ENCODE measurements at regions not wholly inside any gene's neighbourhood (a gene's known extent, or its start where the extent isn't known, plus 50 kb on each side); places are given as distances from the start of the nearest gene placed in this dataset.

DNA sequence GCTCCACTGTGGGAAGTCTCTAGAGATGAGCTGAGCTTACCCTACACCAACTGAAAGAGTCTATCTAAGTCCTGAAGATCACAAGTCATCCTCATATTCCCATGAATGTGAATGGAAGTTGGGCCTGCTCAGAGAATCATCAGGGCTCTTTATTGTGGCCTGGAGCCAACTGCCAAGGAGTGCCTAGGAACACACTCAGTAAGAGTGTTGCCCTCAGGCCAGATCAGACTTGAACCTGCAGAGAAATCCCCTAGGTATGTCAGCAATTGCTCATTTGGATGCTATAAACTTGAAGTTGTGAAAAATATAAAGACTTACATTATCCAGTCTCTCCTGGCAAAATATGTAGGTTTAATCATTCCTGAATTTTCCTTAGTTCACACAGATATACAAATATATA is 1070.2 kb downstream of the EFNB2 start:
- ATAC-seq (replicated peaks), result no peak
- H3K27ac Mint-ChIP-seq, result no peak overlapping the region

DNA sequence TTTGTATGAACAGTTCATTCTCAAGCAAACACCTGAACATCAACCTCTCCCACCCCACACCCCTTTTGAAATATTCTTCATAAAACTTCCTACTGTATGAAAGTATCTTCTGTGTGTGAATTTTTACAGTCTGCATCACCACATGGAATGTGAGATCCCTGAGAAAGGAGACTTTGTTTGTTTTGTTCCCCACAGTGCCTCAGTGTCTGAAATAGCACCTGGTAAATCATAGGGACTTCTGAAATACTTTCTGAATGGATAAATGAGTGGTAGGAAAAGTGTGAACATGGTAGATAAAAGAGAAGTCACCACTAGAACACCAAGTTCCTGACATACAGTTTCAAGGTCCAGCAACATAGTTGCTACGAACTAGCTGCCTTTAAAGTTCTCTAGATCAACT is 1071.2 kb downstream of the EFNB2 start:
- no peaks in the 10 kb centered on the region for H3K27me3 Mint-ChIP-seq
- no peaks in the 10 kb centered on the region for H3K9me3 Mint-ChIP-seq
- H3K4me3 Mint-ChIP-seq, result no peak overlapping the region
- H3K4me1 Mint-ChIP-seq, result no peaks in the 10 kb centered on the region
- ATAC-seq (replicated peaks) (no peak), DNase-seq (no peak)
- no peaks in the 10 kb centered on the region for H3K36me3 Mint-ChIP-seq
- H3K27ac Mint-ChIP-seq, result no peak overlapping the region

More for the DNA sequence above, 1070.2 kb downstream of the EFNB2 start:
- H3K9me3 Mint-ChIP-seq, result no peaks in the 10 kb centered on the region
- H3K36me3 Mint-ChIP-seq, result no peaks in the 10 kb centered on the region
- H3K4me3 Mint-ChIP-seq, result no peak overlapping the region
- no peaks in the 10 kb centered on the region for H3K4me1 Mint-ChIP-seq
- no peak for DNase-seq
- no peaks in the 10 kb centered on the region for H3K27me3 Mint-ChIP-seq

GRCh38 chr13:105463011-105463501 is 1072.4 kb downstream of the EFNB2 start:
- no peak overlapping the region for H3K4me3 Mint-ChIP-seq
- no peaks in the 10 kb centered on the region for H3K4me1 Mint-ChIP-seq
- no peaks in the 10 kb centered on the region for H3K36me3 Mint-ChIP-seq
- ATAC-seq (replicated peaks) (no peak), DNase-seq (no peak)
- H3K9me3 Mint-ChIP-seq, result no peaks in the 10 kb centered on the region
- H3K27ac Mint-ChIP-seq, result no peak overlapping the region
- H3K27me3 Mint-ChIP-seq, result no peaks in the 10 kb centered on the region

- Mint-ChIP-seq H3K9me3 (no peaks in the 10 kb centered on the region), H3K4me3 (no peak overlapping the region), H3K36me3 (no peaks in the 10 kb centered on the region), H3K27ac (no peak overlapping the region), H3K27me3 (no peaks in the 10 kb centered on the region), H3K4me1 (no peaks in the 10 kb centered on the region)
- DNase-seq (no peak), ATAC-seq (replicated peaks) (no peak)
These were observed 1073.4 kb downstream of the EFNB2 start for GRCh38 chr13:105462098-105462497.

GRCh38 chr13:105452895-105453294 is 1082.6 kb downstream of the EFNB2 start:
- Mint-ChIP-seq H3K27ac (no peak overlapping the region), H3K36me3 (no peaks in the 10 kb centered on the region), H3K27me3 (no peaks in the 10 kb centered on the region), H3K9me3 (peaks cover 3% of the 10 kb centered on the region in 2 donors), H3K4me1 (no peaks in the 10 kb centered on the region), H3K4me3 (no peak overlapping the region)
- DNase-seq (no peak), ATAC-seq (replicated peaks) (no peak)

- H3K27ac Mint-ChIP-seq, result no peak overlapping the region
- no peaks in the 10 kb centered on the region for H3K27me3 Mint-ChIP-seq
- DNase-seq (no peak), ATAC-seq (replicated peaks) (no peak)
- H3K9me3 Mint-ChIP-seq, result peaks cover 3% of the 10 kb centered on the region in 2 donors
- no peaks in the 10 kb centered on the region for H3K36me3 Mint-ChIP-seq
- H3K4me3 Mint-ChIP-seq, result no peak overlapping the region
- H3K4me1 Mint-ChIP-seq, result peaks cover 0 to 4% of the 10 kb centered on the region in 2 donors
These were observed 1084.7 kb downstream of the EFNB2 start for GRCh38 chr13:105450784-105451183.

DNA sequence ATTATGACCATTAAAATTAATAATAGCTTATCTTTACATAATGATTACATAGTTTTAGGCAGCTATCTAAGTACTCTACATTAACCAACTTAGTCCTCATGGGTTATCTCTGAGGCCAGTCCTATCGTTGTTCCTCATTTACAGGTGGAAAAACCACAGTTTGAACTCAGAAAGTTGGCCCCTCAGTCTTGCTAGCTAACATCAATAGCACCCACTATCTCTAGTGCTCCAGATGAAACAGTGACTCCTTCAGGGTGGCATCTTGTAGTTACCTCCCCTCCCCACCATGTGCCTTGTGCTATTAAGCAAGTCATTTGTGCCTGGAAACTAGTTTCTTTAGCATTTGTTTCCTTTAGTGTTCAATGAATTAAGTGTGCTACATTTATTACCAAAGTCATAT is 1086.7 kb downstream of the EFNB2 start:
- Mint-ChIP-seq H3K27me3 (no peaks in the 10 kb centered on the region), H3K36me3 (no peaks in the 10 kb centered on the region), H3K4me3 (no peak overlapping the region), H3K9me3 (peaks cover 0 to 3% of the 10 kb centered on the region in 2 donors), H3K27ac (no peak overlapping the region), H3K4me1 (peaks cover 1 to 7% of the 10 kb centered on the region in 2 donors)
- DNase-seq (no peak), ATAC-seq (replicated peaks) (no peak)

GRCh38 chr13:105446197-105446596 is 1089.3 kb downstream of the EFNB2 start:
- Mint-ChIP-seq H3K4me1 (peaks cover 1 to 7% of the 10 kb centered on the region in 2 donors), H3K27me3 (no peaks in the 10 kb centered on the region), H3K9me3 (no peaks in the 10 kb centered on the region), H3K36me3 (no peaks in the 10 kb centered on the region), H3K27ac (no peak overlapping the region), H3K4me3 (no peak overlapping the region)
- DNase-seq (no peak), ATAC-seq (replicated peaks) (no peak)

GRCh38 chr13:105445796-105446195 is 1089.7 kb downstream of the EFNB2 start:
- DNase-seq (no peak), ATAC-seq (replicated peaks) (no peak)
- H3K4me1 Mint-ChIP-seq, result peaks cover 1 to 7% of the 10 kb centered on the region in 2 donors
- no peak overlapping the region for H3K4me3 Mint-ChIP-seq
- no peak overlapping the region for H3K27ac Mint-ChIP-seq
- H3K36me3 Mint-ChIP-seq, result no peaks in the 10 kb centered on the region
- H3K9me3 Mint-ChIP-seq, result no peaks in the 10 kb centered on the region
- H3K27me3 Mint-ChIP-seq, result no peaks in the 10 kb centered on the region

GRCh38 chr13:105442949-105443699 is 1092.3 kb downstream of the EFNB2 start:
- Mint-ChIP-seq H3K4me3 (no peak overlapping the region), H3K27me3 (no peaks in the 10 kb centered on the region), H3K4me1 (peaks cover 1 to 7% of the 10 kb centered on the region in 2 donors), H3K36me3 (no peaks in the 10 kb centered on the region), H3K9me3 (no peaks in the 10 kb centered on the region), H3K27ac (no peak overlapping the region)
- ATAC-seq (replicated peaks), result no peak
- DNase-seq, result no peak

DNA sequence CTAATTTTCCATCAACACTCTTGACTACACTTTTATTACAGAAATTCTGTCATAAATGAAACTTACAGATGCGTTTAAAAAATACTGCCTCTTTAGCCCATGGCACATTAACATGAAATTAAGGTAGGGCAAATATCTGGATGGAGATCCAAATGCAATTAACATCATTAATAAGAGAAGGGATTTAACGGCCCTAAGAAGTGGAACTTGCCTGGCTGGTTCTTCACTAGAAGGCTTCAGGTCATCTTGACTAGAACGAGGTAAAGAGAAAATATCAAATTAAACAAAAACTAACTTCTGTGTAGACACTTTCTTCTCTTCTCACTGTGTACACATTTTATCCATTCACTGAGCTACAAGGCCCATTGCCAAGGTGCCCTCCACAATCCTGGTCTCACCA is 1093.4 kb downstream of the EFNB2 start:
- H3K27me3 Mint-ChIP-seq, result no peaks in the 10 kb centered on the region
- peaks cover 1 to 7% of the 10 kb centered on the region in 2 donors for H3K4me1 Mint-ChIP-seq
- no peak overlapping the region for H3K27ac Mint-ChIP-seq
- no peaks in the 10 kb centered on the region for H3K9me3 Mint-ChIP-seq
- H3K36me3 Mint-ChIP-seq, result no peaks in the 10 kb centered on the region
- ATAC-seq (replicated peaks) (no peak), DNase-seq (no peak)
- H3K4me3 Mint-ChIP-seq, result no peak overlapping the region

- Mint-ChIP-seq H3K9me3 (no peaks in the 10 kb centered on the region), H3K36me3 (no peaks in the 10 kb centered on the region), H3K4me3 (no peak overlapping the region), H3K27me3 (no peaks in the 10 kb centered on the region), H3K27ac (no peak overlapping the region), H3K4me1 (peaks cover 1 to 7% of the 10 kb centered on the region in 2 donors)
- ATAC-seq (replicated peaks) (no peak), DNase-seq (no peak)
These were observed 1094.3 kb downstream of the EFNB2 start for GRCh38 chr13:105441051-105441750.

DNA sequence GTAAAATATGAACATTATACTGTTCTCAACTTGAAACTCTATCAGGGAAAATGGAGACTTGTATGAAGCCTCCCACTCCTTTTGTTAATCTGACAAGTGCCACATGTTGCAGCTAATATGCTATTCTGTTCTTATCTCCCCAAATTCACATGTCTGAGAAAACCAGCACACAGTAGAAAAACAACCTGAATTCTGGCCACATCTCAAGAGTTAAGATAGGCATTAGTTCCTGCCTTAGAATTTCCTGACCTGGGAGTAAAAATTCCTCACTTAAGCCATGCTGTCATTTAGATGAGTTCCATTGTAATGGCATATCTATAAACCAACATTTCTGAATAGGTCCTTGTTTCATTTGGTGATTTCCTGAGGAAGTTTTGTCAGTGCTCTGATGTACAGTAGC is 1098.5 kb downstream of the EFNB2 start:
- Mint-ChIP-seq H3K27me3 (no peaks in the 10 kb centered on the region), H3K27ac (no peak overlapping the region), H3K4me1 (no peaks in the 10 kb centered on the region), H3K36me3 (no peaks in the 10 kb centered on the region), H3K4me3 (no peak overlapping the region), H3K9me3 (no peaks in the 10 kb centered on the region)
- ATAC-seq (replicated peaks) (no peak), DNase-seq (no peak)

DNA sequence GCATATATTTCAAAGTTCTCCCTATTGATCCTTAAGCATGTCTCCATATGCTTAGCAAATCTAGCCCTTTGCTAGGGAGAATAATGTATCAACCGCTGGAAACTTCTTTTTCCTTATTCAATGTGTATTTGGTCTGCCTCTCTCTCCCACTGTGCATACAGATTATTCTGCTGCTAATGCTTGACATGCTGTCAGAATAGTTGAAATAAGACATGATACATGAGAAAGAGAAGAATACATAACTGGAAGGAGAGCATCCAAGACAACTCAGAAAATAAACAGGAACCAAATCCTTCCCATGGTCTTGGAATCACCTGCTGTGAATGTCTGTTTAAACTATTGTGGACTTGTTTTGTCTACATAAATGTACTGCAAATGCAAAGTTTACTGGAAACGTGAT is 1103.0 kb downstream of the EFNB2 start:
- Mint-ChIP-seq H3K9me3 (no peaks in the 10 kb centered on the region), H3K27me3 (no peaks in the 10 kb centered on the region), H3K4me1 (no peaks in the 10 kb centered on the region), H3K36me3 (no peaks in the 10 kb centered on the region), H3K27ac (no peak overlapping the region), H3K4me3 (no peak overlapping the region)
- ATAC-seq (replicated peaks), result no peak
- no peak for DNase-seq

GRCh38 chr13:105428811-105429210 is 1106.7 kb downstream of the EFNB2 start:
- no peaks in the 10 kb centered on the region for H3K36me3 Mint-ChIP-seq
- no peak overlapping the region for H3K4me3 Mint-ChIP-seq
- H3K4me1 Mint-ChIP-seq, result no peaks in the 10 kb centered on the region
- no peaks in the 10 kb centered on the region for H3K27me3 Mint-ChIP-seq
- ATAC-seq (replicated peaks) (no peak), DNase-seq (no peak)
- no peak overlapping the region for H3K27ac Mint-ChIP-seq
- no peaks in the 10 kb centered on the region for H3K9me3 Mint-ChIP-seq
